ENCODE measurements at regions not wholly inside any gene's neighbourhood (a gene's known extent, or its start where the extent isn't known, plus 50 kb on each side); places are given as distances from the start of the nearest gene placed in this dataset.

DNA sequence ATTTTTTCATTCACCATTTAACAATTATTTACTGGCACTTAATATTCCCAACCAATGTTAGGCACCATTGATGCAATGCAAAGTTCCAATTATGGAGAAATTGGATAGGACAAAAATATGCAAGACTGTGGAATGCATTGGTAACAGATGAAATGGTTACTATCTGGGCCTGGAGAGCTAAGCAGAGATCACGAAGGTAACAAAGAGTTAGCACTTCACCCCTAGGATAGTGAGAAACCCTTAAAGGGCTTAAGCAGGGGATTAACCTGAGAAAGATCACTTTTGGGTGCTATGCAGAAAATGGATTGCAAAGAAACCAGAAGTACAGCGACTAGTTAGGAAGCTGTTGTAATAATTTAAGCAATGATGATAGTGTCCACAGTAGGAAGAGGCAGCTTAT is 129.6 kb upstream of the GPR149 start:
- ATAC-seq (ENCODE audit: insufficient read depth, low FRiP score) (no peak), DNase-seq (no peak)
- no peaks in the 10 kb centered on the region for H3K27me3 ChIP-seq (ENCODE audit: control insufficient read depth in 3 of 3, insufficient read depth in 3 of 3, low read length in 2 of 3)
- TF ChIP-seq, protein P1, sequence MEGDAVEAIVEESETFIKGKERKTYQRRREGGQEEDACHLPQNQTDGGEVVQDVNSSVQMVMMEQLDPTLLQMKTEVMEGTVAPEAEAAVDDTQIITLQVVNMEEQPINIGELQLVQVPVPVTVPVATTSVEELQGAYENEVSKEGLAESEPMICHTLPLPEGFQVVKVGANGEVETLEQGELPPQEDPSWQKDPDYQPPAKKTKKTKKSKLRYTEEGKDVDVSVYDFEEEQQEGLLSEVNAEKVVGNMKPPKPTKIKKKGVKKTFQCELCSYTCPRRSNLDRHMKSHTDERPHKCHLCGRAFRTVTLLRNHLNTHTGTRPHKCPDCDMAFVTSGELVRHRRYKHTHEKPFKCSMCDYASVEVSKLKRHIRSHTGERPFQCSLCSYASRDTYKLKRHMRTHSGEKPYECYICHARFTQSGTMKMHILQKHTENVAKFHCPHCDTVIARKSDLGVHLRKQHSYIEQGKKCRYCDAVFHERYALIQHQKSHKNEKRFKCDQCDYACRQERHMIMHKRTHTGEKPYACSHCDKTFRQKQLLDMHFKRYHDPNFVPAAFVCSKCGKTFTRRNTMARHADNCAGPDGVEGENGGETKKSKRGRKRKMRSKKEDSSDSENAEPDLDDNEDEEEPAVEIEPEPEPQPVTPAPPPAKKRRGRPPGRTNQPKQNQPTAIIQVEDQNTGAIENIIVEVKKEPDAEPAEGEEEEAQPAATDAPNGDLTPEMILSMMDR (IDR thresholded peaks at IDR 0.05; ENCODE audit: control extremely low read depth, extremely low read depth) = no peak
- H3K36me3 ChIP-seq (ENCODE audit: control insufficient read depth in 4 of 4, insufficient read depth in 4 of 4, low read length in 4 of 4) = no peaks in the 10 kb centered on the region
- H3K9me3 ChIP-seq (ENCODE audit: control insufficient read depth in 4 of 4, insufficient read depth in 3 of 4, low read length in 3 of 4) = no peaks in the 10 kb centered on the region
- H3K27ac ChIP-seq (ENCODE audit: low read depth in 1 of 2, low read length in 1 of 2) = no peak overlapping the region
- no peak overlapping the region for H3K9ac ChIP-seq (ENCODE audit: insufficient read depth in 1 of 2, low read length in 2 of 2)
- no peaks in the 10 kb centered on the region for H3K4me1 ChIP-seq (ENCODE audit: control insufficient read depth in 5 of 5, insufficient read depth in 5 of 5, low read length in 5 of 5)
- no peak overlapping the region for H3K4me3 ChIP-seq
- WGBS, 2 donors = 61 to 70% methylated on average over 2 of the region's 2 CpGs

DNA sequence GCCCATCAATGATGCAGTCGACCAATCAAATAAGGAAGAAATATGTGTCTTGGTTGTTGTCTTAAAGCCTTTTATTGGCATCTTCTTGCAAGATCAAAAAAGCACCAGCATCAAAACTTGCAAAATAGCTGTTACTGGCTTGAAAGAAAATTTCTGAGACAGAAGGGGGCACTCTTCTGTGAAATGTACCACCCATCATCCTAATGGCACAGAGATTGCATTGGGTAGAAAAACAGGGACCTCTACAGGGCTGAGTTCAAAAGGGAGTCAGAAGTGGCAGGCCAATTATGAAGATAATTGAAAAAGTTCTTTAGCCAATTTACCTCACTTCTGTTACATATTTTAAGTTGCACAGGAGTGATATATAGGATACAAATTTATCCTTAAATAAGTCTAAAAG is 122.3 kb upstream of the GPR149 start:
- H3K9me3 ChIP-seq (ENCODE audit: control insufficient read depth in 4 of 4, insufficient read depth in 3 of 4, low read length in 3 of 4) = no peaks in the 10 kb centered on the region
- WGBS, 2 donors = 30 to 32% methylated on average over 1 of the region's 1 CpG
- no peaks in the 10 kb centered on the region for H3K4me1 ChIP-seq (ENCODE audit: control insufficient read depth in 5 of 5, insufficient read depth in 5 of 5, low read length in 5 of 5)
- TF ChIP-seq, protein P1 (IDR thresholded peaks at IDR 0.05; ENCODE audit: control extremely low read depth, extremely low read depth) = no peak
- H3K27me3 ChIP-seq (ENCODE audit: control insufficient read depth in 3 of 3, insufficient read depth in 3 of 3, low read length in 2 of 3) = no peaks in the 10 kb centered on the region
- ATAC-seq (ENCODE audit: insufficient read depth, low FRiP score) = no peak
- H3K4me3 ChIP-seq = no peak overlapping the region
- H3K27ac ChIP-seq (ENCODE audit: low read depth in 1 of 2, low read length in 1 of 2) = no peak overlapping the region
- no peaks in the 10 kb centered on the region for H3K36me3 ChIP-seq (ENCODE audit: control insufficient read depth in 4 of 4, insufficient read depth in 4 of 4, low read length in 4 of 4)
- no peak for DNase-seq
- H3K9ac ChIP-seq (ENCODE audit: insufficient read depth in 1 of 2, low read length in 2 of 2) = no peak overlapping the region

DNA sequence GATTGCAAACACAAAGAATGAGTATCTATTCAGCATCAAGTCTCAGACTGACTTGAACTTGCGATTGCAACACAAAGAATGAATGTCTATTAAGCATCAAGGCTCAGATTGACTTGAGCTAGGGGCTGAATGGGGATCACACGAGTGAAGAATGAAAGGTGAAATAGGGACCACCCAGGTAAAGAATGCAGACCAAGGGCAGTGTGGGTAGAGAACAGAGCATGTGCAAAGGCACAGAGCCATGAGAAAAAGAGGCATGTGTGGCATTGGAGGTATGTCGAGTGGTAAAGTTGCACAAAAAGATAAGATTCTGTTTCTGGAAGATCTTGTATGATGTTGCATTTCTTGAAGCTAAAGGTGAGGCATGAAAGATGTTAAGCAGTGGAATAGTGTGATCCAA is 119.4 kb upstream of the GPR149 start:
- no peak for DNase-seq
- Histone ChIP-seq H3K9me3 (ENCODE audit: control insufficient read depth in 4 of 4, insufficient read depth in 3 of 4, low read length in 3 of 4) (no peaks in the 10 kb centered on the region), H3K4me1 (ENCODE audit: control insufficient read depth in 5 of 5, insufficient read depth in 5 of 5, low read length in 5 of 5) (no peaks in the 10 kb centered on the region), H3K27me3 (ENCODE audit: control insufficient read depth in 3 of 3, insufficient read depth in 3 of 3, low read length in 2 of 3) (no peaks in the 10 kb centered on the region), H3K27ac (ENCODE audit: low read depth in 1 of 2, low read length in 1 of 2) (no peak overlapping the region), H3K36me3 (ENCODE audit: control insufficient read depth in 4 of 4, insufficient read depth in 4 of 4, low read length in 4 of 4) (no peaks in the 10 kb centered on the region), H3K9ac (ENCODE audit: insufficient read depth in 1 of 2, low read length in 2 of 2) (no peak overlapping the region), H3K4me3 (no peak overlapping the region)
- TF ChIP-seq, protein P1 (IDR thresholded peaks at IDR 0.05; ENCODE audit: control extremely low read depth, extremely low read depth) = no peak
- 70 to 79% methylated on average over 3 of the region's 3 CpGs for WGBS, 2 donors
- ATAC-seq (ENCODE audit: insufficient read depth, low FRiP score) = no peak

- Histone ChIP-seq H3K27ac (ENCODE audit: low read depth in 1 of 2, low read length in 1 of 2) (no peak overlapping the region), H3K9me3 (ENCODE audit: control insufficient read depth in 4 of 4, insufficient read depth in 3 of 4, low read length in 3 of 4) (no peaks in the 10 kb centered on the region), H3K4me3 (no peak overlapping the region), H3K4me1 (ENCODE audit: control insufficient read depth in 5 of 5, insufficient read depth in 5 of 5, low read length in 5 of 5) (no peaks in the 10 kb centered on the region), H3K27me3 (ENCODE audit: control insufficient read depth in 3 of 3, insufficient read depth in 3 of 3, low read length in 2 of 3) (no peaks in the 10 kb centered on the region), H3K36me3 (ENCODE audit: control insufficient read depth in 4 of 4, insufficient read depth in 4 of 4, low read length in 4 of 4) (no peaks in the 10 kb centered on the region), H3K9ac (ENCODE audit: insufficient read depth in 1 of 2, low read length in 2 of 2) (no peak overlapping the region)
- WGBS, 2 donors = 73 to 81% methylated on average over 1 of the region's 1 CpG
- DNase-seq (no peak), ATAC-seq (ENCODE audit: insufficient read depth, low FRiP score) (no peak)
- TF ChIP-seq, protein P1 (IDR thresholded peaks at IDR 0.05; ENCODE audit: control extremely low read depth, extremely low read depth) = no peak
These were observed 118.4 kb upstream of the GPR149 start for GRCh38 chr3:154548341-154548740.
